GM12892 (cell line): ENCODE measurements at regions not wholly inside any gene's neighbourhood (a gene's known extent, or its start where the extent isn't known, plus 50 kb on each side); places are given as distances from the start of the nearest gene placed in this dataset.

Experiments
- DNase-seq: peaks from one replicate; pipeline ENCODE4 v3.0.0; 2011; ENCODE audit not compliant: insufficient read length
- FAIRE-seq: peaks from 2 replicates; lab custom pipeline; 2011; peaks lifted over from hg19 to GRCh38; lab: Jason Lieb, UNC
- POLR2A ChIP-seq: IDR thresholded peaks from 2 replicates; pipeline ENCODE4 v1.6.1; 2011; ENCODE audit warnings: low read depth, low read length, control low read depth
- POLR2AphosphoS5 ChIP-seq: IDR thresholded peaks from 2 replicates; pipeline ENCODE4 v1.6.1; 2011; ENCODE audit warnings: low read depth, low read length, control low read depth
- TAF1 ChIP-seq: IDR thresholded peaks from 2 replicates; pipeline ENCODE4 v1.6.1; 2011; ENCODE audit warnings: low read depth, mild to moderate bottlenecking, control low read depth, low read length, borderline replicate concordance

DNA sequence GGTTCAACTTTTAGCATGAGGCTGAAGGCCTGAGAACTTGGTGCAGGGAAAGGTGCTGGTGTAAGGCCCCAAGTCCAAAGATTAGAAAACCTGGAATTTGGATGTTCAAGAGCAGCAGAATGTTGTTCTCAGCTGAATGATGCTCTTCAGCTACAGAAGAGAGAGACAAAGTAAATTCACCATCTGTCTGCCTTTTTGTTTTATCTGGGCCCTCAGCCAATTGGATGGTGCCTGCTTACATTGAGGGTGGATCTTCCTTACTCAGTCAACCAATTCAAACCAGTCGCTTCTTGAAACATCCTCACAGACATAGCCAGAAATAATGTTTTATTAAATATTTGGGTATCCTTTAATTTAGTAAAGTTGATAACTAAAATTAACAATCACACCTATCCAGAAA, 748.2 kb upstream of the ADAMTS5 start:
- DNase-seq (no peak), FAIRE-seq (no peak)
- TF ChIP-seq POLR2A (no peak), POLR2AphosphoS5 (no peak), TAF1 (no peak)

DNA sequence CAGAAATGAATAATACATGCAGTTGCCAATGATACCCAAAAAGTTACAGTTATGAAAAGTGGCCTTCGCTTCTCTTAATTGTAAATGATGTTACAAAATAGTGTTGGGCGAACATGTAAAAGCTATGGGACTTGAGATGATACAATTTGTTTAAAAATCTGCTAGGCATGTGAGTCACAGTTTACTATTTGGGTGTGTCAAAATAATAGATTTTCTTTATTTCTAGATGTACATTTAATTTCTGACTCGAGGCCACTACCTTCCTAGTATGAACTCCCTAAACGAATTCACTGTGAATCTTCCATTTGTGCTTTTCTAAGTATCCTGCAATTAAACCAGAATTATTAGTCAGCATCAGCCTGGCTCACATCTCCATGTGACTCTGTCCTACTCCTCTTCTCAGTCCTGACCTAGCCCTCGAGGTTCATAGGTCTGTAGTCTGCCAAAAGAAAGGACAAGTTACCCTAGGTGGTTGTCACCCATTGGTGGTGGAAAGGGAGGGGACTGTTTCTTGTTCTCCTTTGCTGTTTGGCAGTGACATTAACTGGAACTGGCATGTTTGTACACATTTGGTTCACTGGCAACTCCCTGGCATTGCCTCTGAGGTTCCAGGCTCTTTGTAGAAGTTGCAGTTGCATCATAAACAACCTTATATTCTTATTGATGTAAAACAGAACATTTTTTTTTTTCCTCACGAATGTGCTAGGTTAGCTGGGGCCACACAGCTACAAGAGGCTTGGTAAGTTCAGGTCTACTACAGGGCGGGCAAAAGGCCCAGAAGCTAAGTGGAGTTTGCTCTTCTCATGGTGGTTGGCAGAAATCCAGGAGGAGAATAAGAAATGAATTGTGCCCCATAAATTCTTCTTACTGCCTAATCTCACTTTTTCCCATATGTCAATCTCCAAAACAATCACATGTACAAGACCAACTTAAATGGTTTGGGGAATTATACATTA, 746.5 kb upstream of the ADAMTS5 start:
- FAIRE-seq = no peak

DNA sequence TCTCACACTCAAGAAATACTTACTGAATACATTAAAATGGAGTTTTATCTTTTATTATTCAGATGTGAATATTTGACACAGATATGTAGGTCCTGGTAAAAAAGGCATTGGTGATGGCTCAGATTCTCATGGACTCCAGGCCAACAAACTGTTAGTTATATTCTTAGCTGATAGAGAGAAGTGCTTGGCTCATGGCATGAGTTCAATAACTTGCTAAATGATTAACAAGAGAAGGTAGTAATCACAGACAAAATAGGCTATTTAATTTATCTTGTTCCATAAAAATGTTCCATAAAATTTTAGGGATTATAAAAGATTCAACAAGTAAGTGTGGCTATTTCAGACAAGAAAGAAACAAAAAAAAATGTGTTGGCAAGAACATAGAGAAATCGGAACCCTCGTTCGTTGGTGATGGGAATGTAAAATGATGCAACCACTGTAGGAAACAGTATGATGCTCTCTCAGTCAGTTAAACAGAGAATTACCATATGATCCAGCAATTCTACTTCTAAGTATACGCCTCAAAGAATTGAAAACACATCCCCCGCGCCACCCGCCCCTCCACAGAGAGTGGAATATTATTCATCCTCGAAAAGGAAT, 737.8 kb upstream of the ADAMTS5 start:
- DNase-seq = no peak
- FAIRE-seq = no peak
- TF ChIP-seq POLR2A = no peak
- TF ChIP-seq POLR2AphosphoS5 = no peak
- TF ChIP-seq TAF1 = no peak

More for the DNA sequence above, 746.5 kb upstream of the ADAMTS5 start:
- no peak for TF ChIP-seq POLR2A
- no peak for TF ChIP-seq TAF1
- no peak for TF ChIP-seq POLR2AphosphoS5
- no peak for DNase-seq

DNA sequence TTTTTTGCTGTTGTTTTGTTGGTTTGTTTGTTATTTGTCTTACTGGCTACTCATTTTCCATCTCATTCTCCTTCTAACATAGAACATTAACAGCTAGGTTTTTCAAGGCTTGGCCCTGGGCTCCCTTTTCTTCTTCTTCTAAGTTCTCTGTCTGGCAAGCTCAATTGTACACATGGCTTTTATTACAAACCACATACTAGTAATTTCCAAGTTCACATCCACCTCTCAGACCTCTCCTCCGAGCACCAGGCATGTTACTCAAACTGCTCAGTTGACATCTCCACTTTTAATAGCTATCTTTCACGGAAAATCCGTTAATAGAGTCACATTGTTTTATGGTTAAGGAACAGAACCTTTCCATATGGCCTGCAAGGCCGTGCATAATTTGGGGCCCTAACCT, 736.9 kb upstream of the ADAMTS5 start:
- DNase-seq (no peak), FAIRE-seq (no peak)
- TF ChIP-seq POLR2AphosphoS5 (no peak), POLR2A (no peak), TAF1 (no peak)

DNA sequence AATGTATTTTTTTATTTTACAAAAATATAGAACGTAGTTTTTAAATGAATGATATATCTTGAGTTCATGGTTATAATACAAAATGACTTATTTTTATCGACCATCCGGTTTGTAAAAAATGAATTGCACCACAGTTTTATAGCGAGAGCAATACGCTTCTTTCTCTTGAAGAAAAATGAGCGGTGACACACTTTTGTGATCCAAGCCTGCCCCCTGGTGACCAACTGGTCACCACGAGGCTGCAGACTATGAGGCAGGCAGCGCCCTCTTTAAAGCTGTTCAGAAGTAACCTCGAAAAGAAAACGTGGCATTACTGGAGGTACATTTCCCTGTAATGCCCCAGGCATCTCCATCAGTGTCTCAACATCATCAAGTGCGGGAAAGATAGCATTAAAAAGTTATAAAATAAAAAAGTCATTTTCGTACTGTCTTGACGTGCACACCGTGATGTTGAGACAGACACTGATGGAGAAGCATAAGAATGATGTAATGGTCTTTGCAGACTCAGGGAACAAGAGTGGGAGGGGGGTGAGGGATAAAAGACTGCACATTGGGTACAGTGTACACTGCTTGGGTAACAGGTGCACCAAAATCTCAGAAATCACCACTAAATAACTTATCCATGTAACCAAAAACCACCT, 734.2 kb upstream of the ADAMTS5 start:
- no peak for FAIRE-seq
- no peak for TF ChIP-seq POLR2AphosphoS5
- no peak for TF ChIP-seq POLR2A
- no peak for TF ChIP-seq TAF1
- DNase-seq = no peak

DNA sequence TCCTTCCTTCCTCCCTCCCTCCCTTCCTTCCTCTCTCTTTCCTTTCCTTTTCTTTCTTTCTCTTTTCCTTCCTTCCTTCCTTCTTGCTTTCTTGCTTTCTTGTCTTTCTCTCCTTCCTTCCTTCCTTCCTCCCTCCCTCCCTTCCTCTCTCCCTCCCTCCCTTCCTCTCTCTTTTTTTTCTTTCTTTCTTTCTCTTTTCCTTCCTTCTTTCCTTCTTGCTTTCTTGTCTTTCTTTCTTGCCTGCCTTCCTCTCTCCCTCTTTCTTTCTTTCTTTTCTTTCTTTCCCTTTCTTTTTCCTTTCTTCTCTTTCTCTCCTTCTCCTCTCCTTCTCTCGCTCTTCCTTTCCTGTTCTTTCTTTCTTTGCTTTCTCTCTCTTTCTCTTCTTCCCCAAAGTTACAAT, 728.4 kb upstream of the ADAMTS5 start:
- no peak for FAIRE-seq
- no peak for TF ChIP-seq TAF1
- TF ChIP-seq POLR2A = no peak
- no peak for TF ChIP-seq POLR2AphosphoS5
- DNase-seq = no peak

DNA sequence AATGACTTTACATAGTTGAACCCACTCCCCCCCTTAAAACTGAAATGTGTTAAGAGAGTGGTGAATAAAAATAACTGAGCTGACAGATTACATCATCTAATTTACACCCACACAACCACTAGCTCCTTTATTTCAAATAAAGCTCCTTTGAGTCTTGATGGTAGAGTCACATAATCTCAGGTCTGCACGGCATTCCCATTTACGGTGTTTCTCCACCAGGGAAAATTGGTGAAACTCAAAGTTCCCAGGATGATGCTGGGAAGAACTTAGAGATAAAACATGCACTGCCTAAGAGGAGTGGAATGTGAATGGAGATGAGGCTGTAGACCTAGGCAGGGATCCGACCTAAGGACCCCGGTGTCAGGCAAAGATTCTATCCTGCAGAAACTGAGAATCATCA, 727.8 kb upstream of the ADAMTS5 start:
- no peak for DNase-seq
- no peak for FAIRE-seq
- TF ChIP-seq POLR2AphosphoS5 (no peak), POLR2A (no peak), TAF1 (no peak)

DNA sequence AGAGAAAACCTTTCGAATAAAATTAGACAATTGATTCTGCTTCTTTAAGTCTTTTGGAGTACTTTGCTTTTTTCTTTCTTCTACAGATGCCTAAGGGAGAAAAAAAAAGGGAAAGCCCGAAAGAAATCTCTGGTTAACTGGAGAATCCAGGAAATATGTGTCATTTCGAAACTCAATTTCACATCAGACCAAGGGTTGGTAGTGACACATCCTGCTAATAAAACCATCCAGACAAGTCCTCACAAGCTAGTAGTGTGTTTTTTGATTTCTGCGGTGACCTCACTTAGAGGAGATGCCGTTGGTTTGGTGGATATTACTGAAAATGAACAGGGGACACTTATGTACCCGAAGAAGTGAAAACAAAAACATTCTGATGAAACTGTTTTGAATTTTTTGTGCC, 726.5 kb upstream of the ADAMTS5 start:
- DNase-seq = no peak
- no peak for FAIRE-seq
- no peak for TF ChIP-seq POLR2A
- TF ChIP-seq POLR2AphosphoS5 = no peak
- no peak for TF ChIP-seq TAF1

DNA sequence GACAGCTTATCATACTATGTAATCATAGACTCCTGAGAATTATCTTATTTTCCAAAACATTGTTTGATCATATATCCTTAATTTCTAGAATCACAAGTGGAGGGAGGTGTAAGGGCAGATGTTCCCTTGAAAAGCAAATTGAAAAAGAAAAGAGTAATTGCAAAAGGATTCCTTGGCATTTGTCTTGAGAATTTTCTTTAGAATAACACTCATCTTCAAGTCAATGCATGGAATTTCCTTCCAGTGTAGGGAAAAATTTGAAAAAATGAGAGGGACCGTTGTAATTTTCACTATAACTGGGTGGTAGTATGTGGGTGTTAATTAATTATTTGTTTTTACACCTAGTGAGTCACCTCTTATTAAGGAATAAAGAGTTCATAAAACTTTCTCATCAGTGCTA, 724.6 kb upstream of the ADAMTS5 start:
- DNase-seq (no peak), FAIRE-seq (no peak)
- no peak for TF ChIP-seq TAF1
- TF ChIP-seq POLR2AphosphoS5 = no peak
- TF ChIP-seq POLR2A = no peak

DNA sequence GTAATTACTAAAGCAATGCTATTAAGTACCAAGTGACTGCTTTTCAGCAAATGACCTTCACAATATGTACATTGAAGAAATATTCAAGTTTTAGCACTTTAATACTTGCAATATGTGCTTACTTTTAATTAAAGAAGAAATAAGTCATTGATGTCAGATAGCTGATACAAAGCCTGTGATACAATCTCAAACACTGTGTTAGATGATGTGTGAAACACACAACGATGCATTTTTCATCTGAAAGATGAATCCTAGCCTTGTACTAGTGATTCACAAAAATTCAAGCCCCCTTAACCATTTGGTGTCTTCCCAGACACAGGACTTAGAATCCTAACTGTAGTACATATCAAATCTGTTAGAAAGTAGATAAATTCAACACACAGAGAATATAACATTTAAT, 724.1 kb upstream of the ADAMTS5 start:
- DNase-seq (no peak), FAIRE-seq (no peak)
- no peak for TF ChIP-seq TAF1
- no peak for TF ChIP-seq POLR2AphosphoS5
- no peak for TF ChIP-seq POLR2A

DNA sequence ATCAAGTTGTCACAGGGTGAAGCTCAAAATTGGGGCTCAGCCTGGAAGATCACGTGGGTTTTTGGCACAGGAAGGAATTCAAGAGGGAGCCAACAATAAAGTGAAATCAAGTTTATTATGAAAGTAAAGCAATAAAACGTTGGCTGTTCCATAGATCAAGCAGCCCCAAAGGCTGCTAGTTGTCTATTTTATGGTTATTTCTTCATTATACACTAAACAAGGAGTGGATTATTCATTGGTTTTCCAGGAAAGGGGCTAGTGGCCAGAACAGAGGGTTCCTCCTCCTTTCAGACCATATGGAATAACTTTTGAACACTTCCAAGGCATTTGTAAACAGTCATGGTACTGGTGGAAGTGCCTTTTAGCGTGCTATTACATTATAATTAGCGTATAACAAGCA, 723.5 kb upstream of the ADAMTS5 start:
- TF ChIP-seq TAF1 (no peak), POLR2AphosphoS5 (no peak), POLR2A (no peak)
- no peak for FAIRE-seq
- DNase-seq = no peak

DNA sequence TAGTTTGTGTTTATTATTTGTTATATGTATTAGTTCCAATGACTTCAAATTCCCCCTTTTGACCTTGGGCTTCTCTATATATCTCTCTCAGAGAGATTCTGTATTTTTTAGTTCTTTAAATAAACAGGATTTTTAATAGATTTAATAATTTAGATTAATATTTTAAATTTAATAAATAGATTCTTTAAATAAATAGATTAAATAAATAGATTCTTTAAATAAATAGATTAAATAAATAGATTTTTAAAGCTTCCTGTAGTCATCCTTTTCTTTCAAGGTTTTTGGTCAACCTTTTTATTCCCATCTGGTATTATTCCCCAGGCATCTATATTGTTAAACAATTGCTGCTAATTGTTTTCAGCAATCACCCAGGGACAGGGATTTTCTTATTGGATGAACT, 721.9 kb upstream of the ADAMTS5 start:
- FAIRE-seq (no peak), DNase-seq (no peak)

More for the DNA sequence above, 721.9 kb upstream of the ADAMTS5 start:
- TF ChIP-seq TAF1 (no peak), POLR2AphosphoS5 (no peak), POLR2A (no peak)
